ENCODE measurements at regions not wholly inside any gene's neighbourhood (a gene's known extent, or its start where the extent isn't known, plus 50 kb on each side); places are given as distances from the start of the nearest gene placed in this dataset.

DNA sequence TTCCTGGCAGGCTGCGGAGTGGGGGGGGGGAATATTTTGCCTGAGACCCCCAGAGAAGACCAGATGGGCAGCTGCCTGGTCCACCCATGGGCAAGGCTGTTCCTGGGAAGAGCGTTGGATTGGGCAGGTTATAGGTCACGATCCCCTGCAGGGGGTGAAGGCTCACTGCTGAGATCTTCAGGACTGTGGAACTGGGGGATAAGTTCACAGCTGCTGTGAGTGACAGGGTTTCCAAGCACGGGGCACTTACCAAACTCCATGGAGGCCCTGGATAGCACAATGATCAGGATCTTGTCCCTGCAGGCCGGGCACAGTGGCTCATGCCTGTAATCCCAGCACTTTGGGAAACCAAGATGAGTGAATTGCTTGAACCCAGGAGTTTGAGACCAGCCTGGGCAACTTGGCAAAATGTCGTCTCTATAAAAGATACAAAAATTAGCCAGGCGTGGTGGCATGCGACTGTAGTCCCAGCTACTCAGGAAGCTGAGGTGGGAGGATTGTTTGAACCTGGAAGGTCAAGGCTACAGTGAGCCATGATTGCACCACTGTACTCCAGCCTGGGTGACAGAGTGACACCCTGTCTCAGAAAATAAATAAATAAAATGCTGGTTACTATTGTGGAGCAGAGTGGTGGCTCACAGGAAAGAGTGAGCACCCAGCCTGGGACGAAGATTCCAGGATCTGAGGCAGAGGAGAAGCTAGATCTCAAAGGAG, 68.0 kb upstream of the HELT start:
- Mint-ChIP-seq H3K27me3 (peaks cover 34% of the 10 kb centered on the region), H3K9me3 (no peaks in the 10 kb centered on the region), H3K4me3 (no peak overlapping the region), H3K27ac (no peak overlapping the region), H3K36me3 (ENCODE audit: low read depth) (no peaks in the 10 kb centered on the region), H3K4me1 (ENCODE audit: low read depth) (no peaks in the 10 kb centered on the region)

DNA sequence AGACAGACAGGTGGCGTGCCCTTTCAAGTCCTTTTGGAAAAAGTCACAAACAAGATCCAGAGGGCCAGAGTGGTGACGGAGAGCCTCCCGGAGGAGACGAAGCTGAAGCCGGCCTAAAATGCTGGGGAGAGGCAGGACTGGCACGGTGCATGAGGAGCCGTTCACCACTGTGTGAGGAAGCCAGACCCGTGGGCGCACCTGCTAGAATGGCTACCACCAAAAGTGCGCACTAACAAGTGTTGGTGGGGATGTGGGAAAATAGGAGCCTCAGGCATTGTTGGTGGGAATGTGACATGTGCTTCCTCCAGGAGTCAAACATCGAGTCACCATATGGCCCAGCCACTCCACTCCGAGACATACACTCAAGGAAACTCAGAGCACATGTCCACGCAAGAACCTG, 67.4 kb upstream of the HELT start:
- Mint-ChIP-seq H3K27me3 (peaks cover 34% of the 10 kb centered on the region), H3K9me3 (no peaks in the 10 kb centered on the region), H3K27ac (no peak overlapping the region), H3K4me3 (no peak overlapping the region), H3K4me1 (ENCODE audit: low read depth) (no peaks in the 10 kb centered on the region), H3K36me3 (ENCODE audit: low read depth) (no peaks in the 10 kb centered on the region)

DNA sequence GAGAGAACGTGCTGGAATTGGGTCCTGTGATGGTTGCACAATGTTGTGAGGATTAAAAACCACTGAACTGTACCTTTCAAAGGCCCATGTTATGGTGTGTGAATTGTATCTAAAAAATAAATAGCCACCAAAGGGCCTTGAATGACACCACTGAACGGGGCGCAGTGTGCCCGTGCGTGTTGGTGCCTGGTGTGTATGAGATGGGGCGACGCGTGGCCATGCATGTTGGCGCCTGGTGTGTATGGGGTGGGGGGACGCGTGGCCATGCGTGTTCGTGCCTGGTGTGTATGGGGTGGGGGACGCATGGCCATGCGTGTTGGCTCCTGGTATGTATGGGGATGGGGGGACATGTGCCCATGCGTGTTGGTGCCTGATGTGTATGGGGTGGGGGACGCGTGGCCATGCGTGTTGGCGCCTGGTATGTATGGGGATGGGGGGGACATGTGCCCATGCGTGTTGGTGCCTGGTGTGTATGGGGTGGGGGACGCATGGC, 66.6 kb upstream of the HELT start:
- Mint-ChIP-seq H3K36me3 (ENCODE audit: low read depth) (no peaks in the 10 kb centered on the region), H3K27me3 (peaks cover 34% of the 10 kb centered on the region), H3K27ac (no peak overlapping the region), H3K9me3 (no peaks in the 10 kb centered on the region), H3K4me1 (ENCODE audit: low read depth) (no peaks in the 10 kb centered on the region), H3K4me3 (no peak overlapping the region)

DNA sequence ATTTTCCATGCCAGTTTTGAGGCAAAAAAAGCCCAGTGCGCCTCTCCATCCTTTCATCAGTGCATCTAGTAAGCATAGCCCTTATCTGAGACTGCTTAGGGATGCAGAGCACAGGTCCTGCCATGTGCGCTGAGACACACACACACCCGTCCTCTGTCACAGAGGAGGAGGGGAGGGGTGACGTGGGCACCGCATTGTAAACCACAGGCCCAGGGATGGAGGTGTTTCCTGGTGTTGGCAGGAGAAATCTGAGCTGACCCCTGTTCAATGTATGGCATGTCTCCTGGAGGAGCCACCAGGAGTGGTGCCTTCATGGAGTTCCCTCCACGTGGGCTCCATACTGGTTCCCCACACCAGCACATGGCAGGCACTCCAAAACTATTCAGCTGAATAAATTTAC, 65.8 kb upstream of the HELT start:
- H3K27ac Mint-ChIP-seq, result no peak overlapping the region
- H3K36me3 Mint-ChIP-seq (ENCODE audit: low read depth), result no peaks in the 10 kb centered on the region
- H3K4me3 Mint-ChIP-seq, result no peak overlapping the region
- H3K27me3 Mint-ChIP-seq, result peaks cover 27% of the 10 kb centered on the region
- no peaks in the 10 kb centered on the region for H3K4me1 Mint-ChIP-seq (ENCODE audit: low read depth)
- H3K9me3 Mint-ChIP-seq, result no peaks in the 10 kb centered on the region

DNA sequence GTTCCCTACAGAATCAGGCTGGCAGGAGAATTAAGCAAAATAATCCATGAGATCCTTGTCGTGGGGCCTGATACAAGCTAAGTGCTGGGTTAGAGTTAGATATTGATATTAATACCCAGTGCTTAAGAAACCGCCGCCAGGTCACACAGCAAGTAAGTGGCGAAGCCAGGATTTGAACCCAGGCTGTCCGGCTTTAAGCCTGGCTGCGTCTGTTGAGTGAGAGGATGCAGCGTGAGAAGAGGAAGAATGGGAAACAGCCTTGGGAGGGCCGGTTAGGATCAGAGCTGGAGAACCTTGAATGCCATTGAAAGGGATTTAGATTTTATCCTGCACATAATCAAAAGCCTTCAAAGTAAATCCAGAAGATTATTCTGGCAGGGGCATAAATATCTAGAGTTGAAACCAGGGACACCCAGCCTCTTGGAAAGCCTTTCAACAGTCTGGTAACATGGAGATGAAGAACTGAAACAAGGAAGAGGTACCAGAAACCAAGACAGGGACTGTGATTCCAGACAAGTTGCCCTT, 64.8 kb upstream of the HELT start:
- no peaks in the 10 kb centered on the region for H3K9me3 Mint-ChIP-seq
- no peak overlapping the region for H3K27ac Mint-ChIP-seq
- H3K36me3 Mint-ChIP-seq (ENCODE audit: low read depth), result no peaks in the 10 kb centered on the region
- H3K4me1 Mint-ChIP-seq (ENCODE audit: low read depth), result no peaks in the 10 kb centered on the region
- H3K27me3 Mint-ChIP-seq, result peaks cover 19% of the 10 kb centered on the region
- no peak overlapping the region for H3K4me3 Mint-ChIP-seq

DNA sequence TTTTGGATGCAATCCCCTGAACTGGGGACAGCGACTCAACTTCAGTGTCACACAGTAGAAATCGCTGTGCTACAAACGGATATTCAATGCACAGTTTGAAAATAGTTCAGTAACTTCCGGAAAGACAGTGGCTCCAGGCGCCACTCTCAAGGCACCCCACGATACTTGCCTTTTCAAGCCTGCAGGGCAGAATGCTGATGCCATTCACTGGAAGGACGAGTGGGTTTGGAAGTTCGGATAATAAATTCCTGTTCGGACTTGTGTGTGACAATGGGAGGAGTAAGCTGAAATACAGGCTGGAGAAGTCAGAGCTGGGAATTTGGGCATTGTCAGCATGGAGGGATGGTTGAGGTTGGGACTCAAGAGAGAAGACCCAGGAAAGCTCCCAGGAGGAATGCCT, 64.3 kb upstream of the HELT start:
- peaks cover 19% of the 10 kb centered on the region for H3K27me3 Mint-ChIP-seq
- no peak overlapping the region for H3K27ac Mint-ChIP-seq

DNA sequence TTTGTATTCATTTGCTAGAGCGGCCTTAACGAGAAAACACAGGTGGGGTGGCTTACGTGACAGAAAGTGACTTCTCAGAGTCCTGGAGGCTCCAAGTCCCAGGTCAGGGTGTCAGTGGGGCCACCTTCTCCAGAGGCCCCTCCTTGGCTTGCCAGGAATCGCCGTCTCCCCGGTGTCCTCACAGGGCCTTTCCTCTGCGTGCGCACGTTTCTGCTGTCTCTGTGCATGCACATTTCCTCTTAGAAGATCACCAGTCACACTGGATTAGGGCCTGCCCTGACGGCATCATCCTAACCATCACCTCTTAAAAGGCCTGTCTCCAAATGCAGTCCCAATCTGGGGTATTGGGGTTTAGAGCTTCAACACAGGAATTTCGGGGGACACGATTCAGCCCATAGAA, 63.8 kb upstream of the HELT start:
- H3K4me1 Mint-ChIP-seq (ENCODE audit: low read depth), result no peaks in the 10 kb centered on the region
- H3K27me3 Mint-ChIP-seq, result peaks cover 16% of the 10 kb centered on the region
- no peaks in the 10 kb centered on the region for H3K9me3 Mint-ChIP-seq
- no peak overlapping the region for H3K27ac Mint-ChIP-seq
- H3K4me3 Mint-ChIP-seq, result no peak overlapping the region
- H3K36me3 Mint-ChIP-seq (ENCODE audit: low read depth), result no peaks in the 10 kb centered on the region

More for the DNA sequence above, 64.3 kb upstream of the HELT start:
- Mint-ChIP-seq H3K9me3 (no peaks in the 10 kb centered on the region), H3K4me1 (ENCODE audit: low read depth) (no peaks in the 10 kb centered on the region), H3K4me3 (no peak overlapping the region), H3K36me3 (ENCODE audit: low read depth) (no peaks in the 10 kb centered on the region)

DNA sequence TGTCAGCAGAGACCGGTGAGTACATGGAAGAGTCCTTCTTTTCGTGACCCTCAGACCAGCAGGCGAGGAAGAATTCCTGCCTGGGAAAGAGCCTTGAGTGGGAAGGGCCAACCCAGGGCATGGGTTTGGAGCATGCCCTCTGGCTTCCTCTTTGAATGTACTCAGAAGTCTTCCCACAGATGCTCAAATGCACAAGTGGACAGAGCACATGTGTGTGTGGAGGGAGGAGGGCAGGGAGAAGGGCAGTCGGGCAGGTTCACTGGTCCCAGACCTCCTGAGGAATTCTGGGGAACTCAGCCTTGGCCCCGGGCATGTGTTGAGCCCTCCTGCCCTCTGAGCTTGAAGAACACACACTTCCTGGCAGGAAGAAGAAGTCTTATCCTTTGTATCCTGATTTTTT, 63.2 kb upstream of the HELT start:
- Mint-ChIP-seq H3K4me1 (ENCODE audit: low read depth) (no peaks in the 10 kb centered on the region), H3K9me3 (no peaks in the 10 kb centered on the region), H3K27me3 (peaks cover 11% of the 10 kb centered on the region), H3K27ac (no peak overlapping the region), H3K4me3 (no peak overlapping the region), H3K36me3 (ENCODE audit: low read depth) (no peaks in the 10 kb centered on the region)

DNA sequence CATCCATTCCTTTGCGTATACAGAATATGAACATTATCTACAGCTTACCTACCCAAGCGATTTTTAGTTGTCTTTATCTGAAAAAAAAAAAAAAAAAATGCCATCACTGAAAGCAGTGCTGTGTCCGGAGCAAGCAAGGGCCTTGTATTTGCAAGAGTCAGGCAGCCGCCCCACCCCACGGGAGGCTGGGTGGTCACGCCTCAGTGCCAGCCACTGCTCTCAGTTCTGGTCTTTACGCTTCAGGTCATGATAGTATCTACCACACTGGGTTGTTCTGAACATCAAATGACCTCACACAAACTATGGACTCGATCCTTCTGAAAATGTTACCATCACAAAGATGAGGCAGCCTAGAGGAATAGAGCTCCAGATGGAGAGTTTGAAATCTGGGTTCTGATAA, 62.7 kb upstream of the HELT start:
- no peaks in the 10 kb centered on the region for H3K36me3 Mint-ChIP-seq (ENCODE audit: low read depth)
- no peak overlapping the region for H3K27ac Mint-ChIP-seq
- H3K4me3 Mint-ChIP-seq, result no peak overlapping the region
- H3K27me3 Mint-ChIP-seq, result peaks cover 11% of the 10 kb centered on the region
- no peaks in the 10 kb centered on the region for H3K4me1 Mint-ChIP-seq (ENCODE audit: low read depth)
- no peaks in the 10 kb centered on the region for H3K9me3 Mint-ChIP-seq

DNA sequence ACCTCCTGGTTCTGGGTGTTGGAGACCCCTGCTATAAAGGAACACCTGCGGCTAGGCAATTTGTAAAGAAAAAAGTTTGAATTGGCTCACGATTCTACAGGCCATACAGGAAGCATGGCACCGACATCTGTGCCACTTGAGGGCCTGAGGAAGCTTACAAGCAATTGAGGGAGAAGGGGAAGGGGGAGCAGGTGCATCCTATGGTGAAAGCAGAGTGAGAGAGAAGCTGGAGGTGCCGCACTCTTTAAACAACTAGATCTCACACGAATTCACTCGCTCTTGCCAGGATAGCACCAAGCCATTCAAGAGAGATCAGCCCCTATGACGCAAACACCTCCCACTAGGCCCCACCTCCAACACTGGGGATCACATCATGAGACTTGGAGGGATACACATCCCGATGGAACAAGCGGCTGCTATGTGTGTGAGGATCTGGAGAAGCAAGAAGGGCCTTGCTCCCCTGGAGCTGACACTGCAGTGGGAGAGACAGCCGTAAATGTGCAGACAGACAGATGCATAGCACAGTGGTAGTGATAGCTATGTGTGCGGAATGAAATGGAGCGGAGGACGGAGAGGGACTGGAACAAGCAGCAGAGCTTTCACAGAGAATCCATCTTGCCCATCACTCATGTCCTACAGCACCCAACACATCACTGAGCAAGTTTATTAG, 60.7 kb upstream of the HELT start:
- no peak overlapping the region for H3K27ac Mint-ChIP-seq
- H3K36me3 Mint-ChIP-seq (ENCODE audit: low read depth), result no peaks in the 10 kb centered on the region
- peaks cover 11% of the 10 kb centered on the region for H3K27me3 Mint-ChIP-seq
- no peaks in the 10 kb centered on the region for H3K9me3 Mint-ChIP-seq
- no peak overlapping the region for H3K4me3 Mint-ChIP-seq
- no peaks in the 10 kb centered on the region for H3K4me1 Mint-ChIP-seq (ENCODE audit: low read depth)

DNA sequence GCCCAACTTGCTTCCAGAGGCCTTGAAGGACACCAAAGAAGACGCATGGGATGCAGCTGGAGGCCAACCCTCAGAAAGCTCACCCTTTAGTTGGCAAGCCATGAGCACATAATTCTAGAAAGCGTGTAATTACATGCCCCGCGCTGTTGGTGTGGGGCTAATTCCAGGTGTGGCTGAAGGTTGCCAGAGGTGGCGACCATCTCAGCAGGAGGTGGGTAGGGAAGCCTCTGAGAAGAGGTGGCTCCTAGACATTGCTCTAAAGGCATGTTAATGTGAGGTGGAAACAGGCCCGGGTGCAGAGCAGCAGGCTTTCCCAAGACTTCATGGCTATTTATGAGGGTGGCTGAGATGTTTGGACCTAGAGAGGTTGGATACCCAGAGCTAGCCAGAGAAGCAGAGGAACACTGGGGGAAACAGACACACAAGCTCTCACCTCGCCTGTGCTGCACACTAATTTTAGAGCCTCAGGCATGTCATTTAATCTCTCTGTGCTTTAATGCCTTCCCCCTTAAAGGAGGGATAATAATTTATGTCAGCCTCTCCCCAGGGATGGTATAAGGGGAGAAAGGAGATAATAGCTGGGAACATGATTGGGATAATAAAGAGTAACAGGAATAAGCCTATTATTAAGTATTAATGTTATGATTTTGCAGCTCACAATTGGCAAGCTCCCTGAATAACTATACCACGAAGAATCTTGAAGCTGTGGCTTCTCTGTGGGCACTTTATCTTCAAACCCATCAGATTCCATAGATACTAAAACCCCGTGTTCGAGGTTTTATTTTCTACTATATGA, 60.0 kb upstream of the HELT start:
- no peak overlapping the region for H3K27ac Mint-ChIP-seq
- H3K4me1 Mint-ChIP-seq (ENCODE audit: low read depth), result no peaks in the 10 kb centered on the region
- H3K9me3 Mint-ChIP-seq, result no peaks in the 10 kb centered on the region
- H3K4me3 Mint-ChIP-seq, result no peak overlapping the region
- no peaks in the 10 kb centered on the region for H3K36me3 Mint-ChIP-seq (ENCODE audit: low read depth)
- peaks cover 8% of the 10 kb centered on the region for H3K27me3 Mint-ChIP-seq

DNA sequence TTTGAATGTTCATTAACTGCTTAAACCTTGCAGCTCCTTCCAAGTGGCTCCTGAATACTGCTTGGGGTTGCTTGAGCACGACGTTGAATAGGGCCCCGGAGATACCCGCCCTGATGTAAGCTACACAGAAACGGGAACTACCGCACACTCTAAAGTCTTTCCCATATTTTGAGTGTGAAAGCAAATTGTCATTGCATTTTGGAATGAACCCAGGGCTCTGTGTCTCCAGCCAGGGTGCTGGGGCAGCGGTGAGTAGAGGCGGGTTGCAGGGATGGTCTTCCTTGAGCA, 59.4 kb upstream of the HELT start:
- H3K4me1 Mint-ChIP-seq (ENCODE audit: low read depth), result no peaks in the 10 kb centered on the region
- H3K9me3 Mint-ChIP-seq, result no peaks in the 10 kb centered on the region
- H3K27me3 Mint-ChIP-seq, result peaks cover 4% of the 10 kb centered on the region
- H3K4me3 Mint-ChIP-seq, result no peak overlapping the region
- no peak overlapping the region for H3K27ac Mint-ChIP-seq
- H3K36me3 Mint-ChIP-seq (ENCODE audit: low read depth), result no peaks in the 10 kb centered on the region

DNA sequence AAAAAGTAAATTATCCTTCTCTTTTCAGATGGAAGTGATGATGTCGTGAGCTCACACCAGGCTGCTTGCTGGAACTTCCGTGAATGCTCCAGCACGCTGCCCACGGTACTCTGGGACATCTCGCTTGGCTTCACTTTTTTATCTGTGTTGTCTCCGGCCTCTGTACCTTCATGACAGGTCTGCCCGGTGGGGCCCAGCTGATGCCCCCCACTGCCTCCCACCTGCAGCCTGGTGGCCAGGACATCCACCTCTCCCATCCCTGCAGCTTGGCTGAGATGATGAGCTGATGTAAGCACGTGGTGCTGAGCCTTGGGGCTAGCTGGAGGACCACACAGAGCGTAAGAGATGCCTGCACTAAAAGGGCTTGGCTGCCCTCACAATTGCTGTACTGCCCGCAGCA, 59.0 kb upstream of the HELT start:
- H3K4me3 Mint-ChIP-seq, result no peak overlapping the region
- no peaks in the 10 kb centered on the region for H3K36me3 Mint-ChIP-seq (ENCODE audit: low read depth)
- H3K27ac Mint-ChIP-seq, result no peak overlapping the region
- H3K9me3 Mint-ChIP-seq, result no peaks in the 10 kb centered on the region
- H3K4me1 Mint-ChIP-seq (ENCODE audit: low read depth), result no peaks in the 10 kb centered on the region
- no peaks in the 10 kb centered on the region for H3K27me3 Mint-ChIP-seq

DNA sequence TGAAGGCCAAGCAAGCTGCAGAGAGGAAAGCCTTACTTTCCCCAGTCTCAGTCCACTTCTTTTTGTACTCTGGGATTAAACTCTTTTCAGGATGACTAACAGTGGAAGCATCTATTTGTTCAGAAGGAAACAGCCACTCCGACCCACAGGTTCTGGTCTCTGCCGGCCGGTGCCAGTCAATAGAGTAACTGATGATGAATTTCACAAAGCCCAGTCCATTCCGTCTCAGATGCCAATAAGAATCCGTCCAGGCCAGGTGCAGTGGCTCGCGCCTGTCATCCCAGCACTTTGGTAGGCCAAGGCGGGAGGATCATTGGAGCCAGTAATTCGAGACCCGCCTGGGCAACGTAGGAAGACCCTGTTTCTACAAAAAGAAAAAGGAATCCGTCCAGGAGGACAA, 58.5 kb upstream of the HELT start:
- Mint-ChIP-seq H3K27ac (no peak overlapping the region), H3K27me3 (no peaks in the 10 kb centered on the region), H3K36me3 (ENCODE audit: low read depth) (peaks cover under 1% of the 10 kb centered on the region)

DNA sequence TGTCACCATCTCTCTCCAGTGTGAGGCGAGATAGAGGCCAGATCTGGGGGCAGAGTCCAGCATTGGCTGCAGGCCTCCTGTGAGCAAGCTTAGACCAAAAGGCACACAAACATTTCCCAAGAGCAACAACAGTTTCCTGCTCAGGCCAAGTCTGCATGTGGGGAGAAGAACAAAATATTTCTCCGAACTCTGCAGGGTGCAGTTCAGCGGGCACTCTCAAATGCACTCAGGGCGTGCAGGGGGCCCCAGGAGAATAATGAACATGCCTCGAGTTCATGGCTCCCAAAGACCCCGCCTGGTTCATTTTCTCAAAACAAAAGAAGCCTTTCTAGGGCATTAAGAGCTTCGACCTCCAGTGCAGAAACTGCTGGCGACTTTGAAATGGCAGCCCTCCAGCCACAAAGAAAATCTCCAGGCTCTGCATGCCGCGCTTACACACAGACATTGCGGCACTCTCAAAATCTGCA, 57.8 kb upstream of the HELT start:
- H3K27ac Mint-ChIP-seq, result no peak overlapping the region

More for the DNA sequence above, 58.5 kb upstream of the HELT start:
- no peak overlapping the region for H3K4me3 Mint-ChIP-seq
- H3K9me3 Mint-ChIP-seq, result peaks cover under 1% of the 10 kb centered on the region
- H3K4me1 Mint-ChIP-seq (ENCODE audit: low read depth), result peaks cover under 1% of the 10 kb centered on the region

More for the DNA sequence above, 57.8 kb upstream of the HELT start:
- H3K4me3 Mint-ChIP-seq, result no peak overlapping the region
- H3K27me3 Mint-ChIP-seq, result peaks cover 3% of the 10 kb centered on the region
- H3K36me3 Mint-ChIP-seq (ENCODE audit: low read depth), result peaks cover 4% of the 10 kb centered on the region
- peaks cover 4% of the 10 kb centered on the region for H3K9me3 Mint-ChIP-seq
- H3K4me1 Mint-ChIP-seq (ENCODE audit: low read depth), result peaks cover 4% of the 10 kb centered on the region

All from stimulated activated naive CD8-positive, alpha-beta T cell treated with anti-CD3 and anti-CD28 coated beads, Interleukin-15, Interleukin-2, amounts not matched to agents 100 ng/mL and 50 ng/mL, for 24 hours (primary cell).